ENCODE measurements at regions not wholly inside any gene's neighbourhood (a gene's known extent, or its start where the extent isn't known, plus 50 kb on each side); places are given as distances from the start of the nearest gene placed in this dataset.

DNA sequence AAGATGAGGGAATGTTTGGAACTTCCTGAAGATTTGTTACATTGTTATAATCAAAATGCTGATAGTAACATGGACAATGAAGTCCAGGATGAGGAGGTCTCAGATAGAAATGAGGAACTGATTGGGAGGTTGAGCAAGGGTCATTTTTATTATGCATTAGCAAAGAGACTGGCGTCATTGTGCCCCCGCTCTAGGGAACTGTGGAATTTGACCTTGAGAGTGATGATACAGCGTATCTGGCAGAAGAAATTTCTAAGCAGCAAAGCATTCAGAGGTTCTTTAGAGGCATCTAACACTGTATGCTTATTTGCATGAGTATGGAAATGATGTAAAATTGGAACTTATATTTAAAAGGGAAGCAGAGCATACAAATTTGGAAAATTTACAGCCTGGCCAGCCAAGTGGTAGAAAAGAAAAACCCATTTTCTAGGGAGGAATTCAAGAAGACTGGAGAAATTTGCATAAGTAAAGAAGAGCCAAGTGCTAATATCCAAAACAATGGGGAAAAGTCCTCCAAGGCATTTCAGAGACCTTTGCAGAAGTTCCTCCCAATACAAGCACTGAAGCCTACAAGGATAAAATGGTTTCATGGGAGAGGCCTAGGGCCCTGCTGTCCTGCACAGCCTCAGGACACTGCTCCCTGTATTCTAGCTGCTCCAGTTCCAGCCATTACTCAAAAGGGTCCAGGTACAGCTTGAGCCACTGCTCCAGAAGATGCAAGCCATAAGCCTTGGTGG, 483.0 kb upstream of the NDST4 start:
- TF ChIP-seq, protein P1, sequence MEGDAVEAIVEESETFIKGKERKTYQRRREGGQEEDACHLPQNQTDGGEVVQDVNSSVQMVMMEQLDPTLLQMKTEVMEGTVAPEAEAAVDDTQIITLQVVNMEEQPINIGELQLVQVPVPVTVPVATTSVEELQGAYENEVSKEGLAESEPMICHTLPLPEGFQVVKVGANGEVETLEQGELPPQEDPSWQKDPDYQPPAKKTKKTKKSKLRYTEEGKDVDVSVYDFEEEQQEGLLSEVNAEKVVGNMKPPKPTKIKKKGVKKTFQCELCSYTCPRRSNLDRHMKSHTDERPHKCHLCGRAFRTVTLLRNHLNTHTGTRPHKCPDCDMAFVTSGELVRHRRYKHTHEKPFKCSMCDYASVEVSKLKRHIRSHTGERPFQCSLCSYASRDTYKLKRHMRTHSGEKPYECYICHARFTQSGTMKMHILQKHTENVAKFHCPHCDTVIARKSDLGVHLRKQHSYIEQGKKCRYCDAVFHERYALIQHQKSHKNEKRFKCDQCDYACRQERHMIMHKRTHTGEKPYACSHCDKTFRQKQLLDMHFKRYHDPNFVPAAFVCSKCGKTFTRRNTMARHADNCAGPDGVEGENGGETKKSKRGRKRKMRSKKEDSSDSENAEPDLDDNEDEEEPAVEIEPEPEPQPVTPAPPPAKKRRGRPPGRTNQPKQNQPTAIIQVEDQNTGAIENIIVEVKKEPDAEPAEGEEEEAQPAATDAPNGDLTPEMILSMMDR (IDR thresholded peaks at IDR 0.05 in 8 of 11, conservative IDR thresholded peaks at IDR 0.05 in 3 of 11) = no peak
- TF ChIP-seq POLR2AphosphoS5 (IDR thresholded peaks at IDR 0.05) (no peak), POLR2A (IDR thresholded peaks at IDR 0.05) (no peak)
